Activated CD4-positive, alpha-beta T cell treated with anti-CD3 and anti-CD28 coated beads, Interleukin-2, amount 10 ng/mL, durations not matched to agents 7 days and 5 days (primary cell): ENCODE measurements at regions not wholly inside any gene's neighbourhood (a gene's known extent, or its start where the extent isn't known, plus 50 kb on each side); places are given as distances from the start of the nearest gene placed in this dataset.

Experiments
- CTCF ChIA-PET: fragments of 350-600 bp; sonication (Branson Sonifier 250); formaldehyde crosslinking; loops from one replicate; lab custom pipeline; 2021; ENCODE audit warnings: antibody characterized with exemption; lab: Charles Lee
- POLR2A ChIA-PET: fragments of 350-600 bp; sonication (Branson Sonifier 250); formaldehyde crosslinking; loops from one replicate; lab custom pipeline; 2021; ENCODE audit warnings: antibody characterized with exemption; lab: Charles Lee
- DNase-seq: peaks from one replicate; pipeline ENCODE4 v3.0.0-alpha.2; 2020
- H3K27ac Mint-ChIP-seq: one replicate; pipeline ENCODE4 v1.8.0; 2021; ENCODE audit warnings: mild to moderate bottlenecking, moderate library complexity, mixed read lengths
- H3K27me3 Mint-ChIP-seq: one replicate; pipeline ENCODE4 v1.8.0; 2021; ENCODE audit warnings: mixed read lengths
- H3K36me3 Mint-ChIP-seq: one replicate; pipeline ENCODE4 v1.8.0; 2021; ENCODE audit warnings: low read depth, mixed read lengths
- H3K4me1 Mint-ChIP-seq: one replicate; pipeline ENCODE4 v1.8.0; 2021; ENCODE audit warnings: mixed read lengths
- H3K4me3 Mint-ChIP-seq: one replicate; pipeline ENCODE4 v1.8.0; 2021; ENCODE audit warnings: mild to moderate bottlenecking, moderate library complexity, mixed read lengths
- H3K9me3 Mint-ChIP-seq: one replicate; pipeline ENCODE4 v1.8.0; 2021; ENCODE audit warnings: mixed read lengths

DNA sequence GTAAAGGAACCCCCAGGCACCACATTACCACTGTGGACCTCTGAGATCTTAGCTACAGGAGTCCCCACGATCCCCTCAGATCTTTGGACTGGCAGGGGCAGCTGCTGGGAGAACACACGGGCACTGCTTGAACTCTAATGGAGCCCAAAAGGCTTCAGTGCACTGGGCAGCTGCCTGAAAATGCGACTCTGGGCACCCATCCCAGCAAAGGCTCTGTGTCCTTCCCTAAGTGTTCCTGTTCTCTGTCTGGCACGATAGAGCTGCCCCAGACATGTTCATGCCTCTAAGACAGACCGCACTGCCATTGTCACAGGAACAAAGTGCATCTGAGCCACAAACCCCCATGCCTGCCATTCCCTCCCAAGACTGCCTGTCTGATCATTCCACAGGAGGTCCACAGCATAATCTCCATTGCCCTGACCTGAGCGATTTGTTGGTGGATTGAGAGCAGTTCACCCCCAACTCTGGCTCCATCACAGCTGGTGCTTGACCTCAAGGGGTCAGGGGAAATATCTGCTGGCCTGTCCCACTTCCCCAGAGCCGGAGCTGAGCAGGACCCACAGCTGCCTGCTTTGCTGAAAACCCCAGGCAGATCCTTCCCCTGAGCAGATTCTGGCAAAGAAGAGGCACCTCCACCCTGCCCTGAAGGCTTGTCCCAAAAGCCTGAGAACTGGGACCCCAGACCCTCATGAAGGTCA is 436.0 kb upstream of the INTU start:
- Mint-ChIP-seq H3K27me3 (no peaks in the 10 kb centered on the region), H3K36me3 (no peaks in the 10 kb centered on the region), H3K4me1 (no peaks in the 10 kb centered on the region), H3K4me3 (no peak overlapping the region), H3K9me3 (peaks cover 9% of the 10 kb centered on the region), H3K27ac (no peak overlapping the region)
- POLR2A ChIA-PET = no interaction called here
- no peak for DNase-seq
- CTCF ChIA-PET = no interaction called here

DNA sequence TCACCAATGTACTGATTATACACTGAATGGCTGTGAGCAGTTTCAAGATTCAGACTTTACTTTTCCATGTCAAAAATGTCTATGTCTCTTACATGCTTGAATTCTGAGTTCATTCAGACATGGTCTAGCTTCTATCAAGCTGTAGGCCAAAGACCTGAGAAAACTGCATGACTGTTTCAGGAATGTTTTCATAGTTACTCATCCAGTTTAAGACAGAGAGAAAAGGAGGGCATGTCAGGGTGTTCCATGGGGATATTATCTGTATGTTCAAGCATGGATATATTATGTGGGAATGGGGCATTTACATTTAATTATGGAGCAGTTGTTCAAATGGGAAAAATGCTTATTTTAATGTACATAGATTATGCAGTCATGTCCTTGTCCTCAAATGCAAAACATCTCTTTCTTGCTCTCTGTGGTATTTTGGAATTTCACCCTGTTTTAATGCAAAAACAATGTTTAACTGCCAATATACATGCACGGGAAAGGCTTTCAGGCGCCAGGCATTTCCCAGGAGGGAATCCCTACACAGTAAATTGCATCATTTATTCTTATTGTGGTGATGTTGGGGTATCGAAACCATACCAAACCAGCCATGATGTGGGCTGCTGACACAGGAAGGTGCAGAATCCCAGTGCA is 429.1 kb upstream of the INTU start:
- CTCF ChIA-PET = no interaction called here
- no peak for DNase-seq
- H3K27ac Mint-ChIP-seq = no peak overlapping the region
- H3K27me3 Mint-ChIP-seq = no peaks in the 10 kb centered on the region
- H3K4me3 Mint-ChIP-seq = no peak overlapping the region
- H3K4me1 Mint-ChIP-seq = no peaks in the 10 kb centered on the region
- POLR2A ChIA-PET = no interaction called here
- H3K9me3 Mint-ChIP-seq = peaks cover 3% of the 10 kb centered on the region
- H3K36me3 Mint-ChIP-seq = no peaks in the 10 kb centered on the region

DNA sequence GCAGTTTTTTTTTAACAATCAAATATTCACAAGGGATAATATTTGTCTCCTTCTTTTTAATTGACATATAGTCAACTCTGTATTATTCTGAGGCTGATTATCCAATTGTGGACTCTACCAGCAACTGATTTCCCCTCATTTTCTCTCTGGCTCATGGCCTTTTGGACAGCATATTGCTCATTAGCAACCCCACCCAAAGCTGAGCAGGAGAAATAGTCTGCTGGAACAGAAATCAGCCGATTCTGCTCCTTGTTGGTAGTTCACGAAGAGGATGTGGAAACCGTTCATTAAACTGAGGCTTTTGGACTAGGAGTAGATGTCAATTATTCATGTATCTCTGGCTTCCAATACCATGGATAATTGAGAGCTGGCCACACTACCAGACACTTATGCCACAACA is 428.4 kb upstream of the INTU start:
- Mint-ChIP-seq H3K9me3 (peaks cover 6% of the 10 kb centered on the region), H3K4me1 (no peaks in the 10 kb centered on the region), H3K27ac (no peak overlapping the region), H3K27me3 (no peaks in the 10 kb centered on the region), H3K36me3 (no peaks in the 10 kb centered on the region), H3K4me3 (no peak overlapping the region)
- ChIA-PET POLR2A (no interaction called here), CTCF (no interaction called here)
- no peak for DNase-seq

DNA sequence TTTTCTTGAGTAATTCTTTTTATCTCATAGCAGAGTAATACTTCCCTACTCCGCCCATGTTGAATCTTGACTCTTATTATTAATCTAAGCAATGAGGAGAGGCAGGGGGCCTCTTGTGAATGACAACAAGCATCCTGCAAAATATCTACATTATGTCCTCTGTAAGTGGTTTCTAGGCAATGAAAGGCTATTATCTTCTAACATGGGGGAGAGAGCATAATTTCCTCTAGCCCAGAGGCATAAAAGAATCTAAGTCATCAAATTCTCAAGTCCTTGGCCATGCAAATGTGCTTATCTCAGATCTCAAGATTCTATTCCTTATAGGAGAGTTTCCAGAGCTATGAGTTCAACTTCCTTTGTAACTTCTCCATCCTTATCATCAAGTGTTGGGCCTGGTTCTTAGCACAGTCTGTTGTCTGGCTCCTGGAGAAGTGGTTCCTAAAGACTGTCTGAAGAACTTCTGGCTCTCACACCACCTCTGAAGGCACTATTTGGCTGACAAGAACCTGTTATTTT is 423.1 kb upstream of the INTU start:
- CTCF ChIA-PET = no interaction called here
- DNase-seq = no peak
- H3K4me1 Mint-ChIP-seq = no peaks in the 10 kb centered on the region

DNA sequence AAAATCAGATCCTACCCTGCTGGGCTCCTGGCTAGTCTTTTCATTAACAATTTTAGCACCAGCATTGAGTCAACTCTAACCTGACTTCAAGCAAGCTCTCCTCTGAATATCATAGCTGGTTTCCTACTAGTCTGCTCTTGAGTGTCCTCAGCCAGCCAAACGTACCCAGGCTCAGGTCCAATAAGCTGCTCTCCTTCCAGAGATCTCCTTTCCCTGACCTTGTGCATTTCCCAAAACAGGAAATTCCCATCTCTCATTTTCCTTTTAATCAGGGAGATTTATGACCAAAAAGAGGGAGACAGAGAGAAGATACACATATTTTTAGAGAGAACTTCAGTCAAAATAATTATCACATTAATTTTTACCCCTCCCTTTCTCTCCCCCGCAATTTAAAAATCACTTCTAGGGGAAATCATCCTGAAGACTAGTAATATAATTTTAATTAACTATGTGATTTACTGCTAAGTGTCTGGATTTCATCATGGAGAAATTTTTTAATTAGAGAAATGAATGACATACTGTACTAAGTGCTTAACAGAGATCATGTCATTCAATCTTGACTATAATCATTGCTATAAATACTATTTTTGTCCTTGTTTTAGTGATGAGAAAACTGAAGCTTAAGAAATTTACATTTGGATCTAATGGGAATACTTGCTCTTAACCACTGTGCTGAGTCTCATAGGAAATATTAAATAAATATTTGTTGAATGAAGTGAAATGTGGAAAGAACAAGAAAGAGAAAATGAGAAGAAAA is 421.7 kb upstream of the INTU start:
- Mint-ChIP-seq H3K4me1 (no peaks in the 10 kb centered on the region), H3K36me3 (no peaks in the 10 kb centered on the region), H3K4me3 (no peak overlapping the region), H3K9me3 (peaks cover 7% of the 10 kb centered on the region), H3K27me3 (no peaks in the 10 kb centered on the region), H3K27ac (no peak overlapping the region)
- CTCF ChIA-PET = interaction anchor here (0.6 kb wide), 1 partner anchor 27 kb away, joined by 3 read pairs; no protein-coding TSS in a partner anchor
- POLR2A ChIA-PET = no interaction called here
- no peak for DNase-seq

More for the DNA sequence above, 423.1 kb upstream of the INTU start:
- H3K27ac Mint-ChIP-seq = no peak overlapping the region
- H3K4me3 Mint-ChIP-seq = no peak overlapping the region
- H3K36me3 Mint-ChIP-seq = no peaks in the 10 kb centered on the region
- POLR2A ChIA-PET = no interaction called here
- H3K9me3 Mint-ChIP-seq = peaks cover 7% of the 10 kb centered on the region
- H3K27me3 Mint-ChIP-seq = no peaks in the 10 kb centered on the region

DNA sequence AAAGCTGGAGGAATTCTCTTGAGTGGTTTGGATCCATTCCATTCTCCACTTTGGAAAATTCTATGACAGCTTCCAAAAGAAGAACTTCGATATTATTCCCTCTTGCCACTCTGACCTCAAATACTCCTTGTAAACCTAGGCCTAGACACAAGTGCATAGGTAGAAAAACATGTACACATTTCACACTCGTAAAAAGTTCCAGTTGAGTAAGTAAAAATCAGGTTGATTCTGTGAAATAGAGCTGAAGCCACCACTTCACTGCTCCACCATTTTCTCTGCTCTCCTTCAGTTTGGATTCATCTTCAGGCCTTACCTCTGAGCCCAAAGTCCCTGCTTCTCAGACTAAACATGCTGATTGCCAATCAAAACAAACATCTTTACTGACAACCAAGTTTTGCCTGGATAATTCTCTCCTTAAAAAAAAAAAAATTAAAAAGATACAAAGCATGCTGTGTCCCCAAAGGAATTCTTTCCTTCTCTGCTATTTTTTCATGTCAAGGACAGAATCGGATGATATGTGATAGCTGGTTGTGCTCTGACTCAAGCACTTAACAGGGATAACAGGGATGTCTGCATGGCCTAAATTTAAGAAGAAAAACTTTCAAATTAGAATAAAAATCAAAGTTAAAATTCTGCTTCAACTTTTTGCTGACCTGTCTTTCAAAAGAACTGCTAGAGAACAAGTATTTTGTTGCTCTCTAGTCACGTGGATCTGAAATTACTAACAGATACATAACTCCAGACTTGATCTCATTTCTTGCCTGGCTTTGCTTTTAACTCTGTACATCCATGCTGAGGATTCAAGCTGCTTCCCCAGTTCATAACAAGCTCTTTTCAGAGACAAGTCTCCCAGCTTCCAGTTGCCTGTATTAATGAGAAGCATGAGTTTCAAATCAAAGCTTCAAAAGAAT is 420.9 kb upstream of the INTU start:
- Mint-ChIP-seq H3K27me3 (no peaks in the 10 kb centered on the region), H3K27ac (no peak overlapping the region), H3K4me1 (no peaks in the 10 kb centered on the region), H3K9me3 (peaks cover 10% of the 10 kb centered on the region), H3K4me3 (no peak overlapping the region), H3K36me3 (no peaks in the 10 kb centered on the region)
- POLR2A ChIA-PET = no interaction called here
- DNase-seq = no peak
- CTCF ChIA-PET = interaction anchor here (0.6 to 0.7 kb wide), 3 partner anchors 24 to 1069 kb away, joined by 3 to 4 read pairs (median 3); no protein-coding TSS in a partner anchor

DNA sequence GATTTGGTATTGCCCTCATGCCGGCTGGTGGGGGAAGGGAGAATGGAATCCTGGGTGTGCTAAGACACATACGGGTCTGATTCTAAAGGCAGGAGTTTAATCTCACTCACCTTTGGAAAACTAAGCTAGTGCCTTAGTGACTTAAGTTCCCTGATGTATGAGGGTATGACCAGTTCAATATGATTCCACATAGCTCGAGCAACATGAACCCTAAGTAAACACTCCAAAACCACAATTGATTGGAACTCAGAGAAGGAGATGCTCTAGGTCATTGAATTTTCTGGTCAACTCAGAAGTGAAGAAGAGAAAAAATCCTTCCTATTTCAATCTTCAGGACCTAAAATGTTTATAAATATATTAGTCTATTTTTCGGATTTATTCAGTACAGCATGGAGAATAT is 420.1 kb upstream of the INTU start:
- Mint-ChIP-seq H3K4me1 (no peaks in the 10 kb centered on the region), H3K36me3 (no peaks in the 10 kb centered on the region), H3K27ac (no peak overlapping the region), H3K4me3 (no peak overlapping the region), H3K27me3 (no peaks in the 10 kb centered on the region), H3K9me3 (peaks cover 10% of the 10 kb centered on the region)
- no peak for DNase-seq
- ChIA-PET CTCF (interaction anchor here (1.1 kb wide), 1 partner anchor 11 kb away, joined by 3 read pairs; no protein-coding TSS in a partner anchor), POLR2A (no interaction called here)

DNA sequence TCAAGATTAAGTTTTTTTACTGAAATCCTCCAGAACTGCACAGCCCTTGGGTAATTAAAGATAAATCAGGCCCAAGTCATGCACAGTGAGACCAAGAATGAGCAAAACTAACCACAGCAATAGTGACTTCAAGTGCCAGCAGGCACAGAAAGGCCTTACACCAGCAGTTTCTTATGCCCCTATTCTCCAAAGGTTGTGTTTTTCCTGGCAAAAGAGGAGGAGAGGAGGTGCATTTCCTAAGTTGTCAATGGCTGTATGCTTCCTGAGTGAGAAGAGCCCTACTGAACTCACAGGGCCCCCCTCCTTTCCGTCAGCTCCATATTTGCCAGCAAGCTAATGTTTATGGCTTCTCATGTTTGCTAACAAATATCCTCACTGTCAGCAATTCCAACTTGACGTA is 418.7 kb upstream of the INTU start:
- H3K9me3 Mint-ChIP-seq = peaks cover 10% of the 10 kb centered on the region
- CTCF ChIA-PET = interaction anchor here (1.1 kb wide), 1 partner anchor 10 kb away, joined by 3 read pairs; no protein-coding TSS in a partner anchor
- POLR2A ChIA-PET = no interaction called here
- H3K36me3 Mint-ChIP-seq = no peaks in the 10 kb centered on the region
- no peak for DNase-seq
- no peaks in the 10 kb centered on the region for H3K27me3 Mint-ChIP-seq
- H3K27ac Mint-ChIP-seq = no peak overlapping the region
- H3K4me3 Mint-ChIP-seq = no peak overlapping the region
- H3K4me1 Mint-ChIP-seq = no peaks in the 10 kb centered on the region

DNA sequence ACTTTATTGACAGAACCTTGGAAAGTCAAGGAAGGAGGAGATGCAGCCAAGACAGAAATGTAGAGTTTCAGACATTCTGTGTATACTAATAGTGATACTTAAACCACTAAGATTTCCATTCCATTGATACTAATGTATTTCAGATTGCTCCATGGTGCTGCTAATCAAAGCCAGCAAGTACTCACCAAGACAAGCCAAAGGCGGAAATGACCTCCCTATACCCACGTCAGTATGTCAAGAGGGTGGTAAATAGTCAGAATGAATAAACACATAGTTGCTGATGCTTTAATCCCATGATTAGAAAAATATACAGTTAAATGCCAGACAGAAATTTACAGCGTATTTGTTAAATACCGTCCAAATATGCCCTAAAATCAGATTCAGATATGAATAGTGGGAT is 417.8 kb upstream of the INTU start:
- Mint-ChIP-seq H3K9me3 (peaks cover 6% of the 10 kb centered on the region), H3K36me3 (no peaks in the 10 kb centered on the region), H3K27ac (no peak overlapping the region), H3K4me1 (no peaks in the 10 kb centered on the region), H3K27me3 (no peaks in the 10 kb centered on the region), H3K4me3 (no peak overlapping the region)
- no peak for DNase-seq
- ChIA-PET CTCF (no interaction called here), POLR2A (no interaction called here)

DNA sequence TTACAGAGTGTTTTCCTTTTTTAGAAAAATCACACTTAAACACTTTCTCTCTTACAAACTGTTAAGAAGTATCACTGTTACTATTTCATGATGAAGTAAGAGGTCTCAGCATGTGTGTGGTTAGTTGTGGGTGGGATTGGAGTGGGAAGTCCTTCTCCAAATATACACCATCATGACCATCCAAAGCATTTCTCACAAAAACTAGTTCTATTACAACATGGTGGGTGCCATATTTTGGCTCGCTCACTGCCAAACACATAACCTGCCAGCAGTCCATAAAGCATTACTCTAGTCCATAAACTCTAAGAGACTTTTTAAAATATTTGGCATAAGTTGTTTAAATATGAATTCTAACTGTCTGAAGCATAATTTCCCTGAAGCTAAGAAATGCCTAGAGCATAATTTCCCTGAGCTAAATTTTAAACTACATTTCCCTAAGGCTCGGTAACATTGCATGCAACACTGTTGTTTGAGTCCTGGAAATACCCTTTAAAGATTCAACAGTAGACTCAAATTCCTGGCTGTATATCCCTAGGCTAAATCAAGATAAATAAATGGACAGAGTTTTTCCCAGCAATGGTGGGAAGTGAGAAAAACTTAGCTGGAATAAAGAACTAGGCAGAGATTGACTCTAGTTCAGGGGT is 415.0 kb upstream of the INTU start:
- POLR2A ChIA-PET = no interaction called here
- Mint-ChIP-seq H3K9me3 (peaks cover 8% of the 10 kb centered on the region), H3K27me3 (no peaks in the 10 kb centered on the region), H3K4me1 (no peaks in the 10 kb centered on the region), H3K27ac (no peak overlapping the region), H3K36me3 (no peaks in the 10 kb centered on the region), H3K4me3 (no peak overlapping the region)
- DNase-seq = no peak
- CTCF ChIA-PET = no interaction called here

DNA sequence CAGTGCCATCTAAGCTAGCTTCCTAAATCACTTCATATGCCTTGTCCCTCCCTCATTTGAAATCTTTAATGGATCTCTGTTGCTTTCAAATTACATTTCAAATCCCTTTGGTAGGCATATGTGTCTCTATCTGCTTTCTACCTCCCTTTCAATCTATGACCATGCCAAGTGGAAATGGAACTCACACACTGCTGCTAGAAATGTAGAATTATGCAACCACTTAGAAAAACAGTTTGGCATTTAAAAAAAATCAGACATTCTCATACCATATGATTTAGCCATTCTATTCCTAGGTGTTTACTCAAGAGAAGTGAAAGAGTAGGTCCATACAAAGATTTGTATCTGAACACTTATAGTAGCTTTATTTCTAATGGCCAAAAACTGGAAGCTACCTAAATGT is 413.5 kb upstream of the INTU start:
- H3K36me3 Mint-ChIP-seq = no peaks in the 10 kb centered on the region
- ChIA-PET POLR2A (no interaction called here), CTCF (no interaction called here)
- H3K9me3 Mint-ChIP-seq = peaks cover 8% of the 10 kb centered on the region
- no peak overlapping the region for H3K4me3 Mint-ChIP-seq
- DNase-seq = no peak
- H3K27me3 Mint-ChIP-seq = no peaks in the 10 kb centered on the region
- H3K4me1 Mint-ChIP-seq = no peaks in the 10 kb centered on the region
- no peak overlapping the region for H3K27ac Mint-ChIP-seq

DNA sequence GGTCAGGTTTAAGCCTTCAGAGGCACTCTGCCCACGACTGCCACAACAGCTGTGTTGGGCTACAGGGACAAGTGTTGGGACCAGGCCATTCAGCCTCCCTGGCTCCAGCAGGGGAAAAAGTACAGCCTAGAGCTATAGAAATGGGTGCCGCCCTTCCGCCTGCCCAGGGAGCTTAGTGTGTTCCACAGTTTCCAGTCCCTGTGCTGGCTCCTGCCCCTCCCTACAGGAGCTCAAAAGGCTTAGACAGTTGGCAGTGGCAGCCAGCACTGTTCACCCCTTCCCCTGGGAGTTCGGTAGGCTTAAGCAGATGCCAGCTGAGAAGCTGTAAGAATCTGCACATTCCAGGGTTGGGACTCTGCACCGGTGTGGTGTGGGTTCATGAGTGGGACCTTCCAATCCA is 408.2 kb upstream of the INTU start:
- Mint-ChIP-seq H3K4me1 (no peaks in the 10 kb centered on the region), H3K36me3 (no peaks in the 10 kb centered on the region), H3K4me3 (no peak overlapping the region), H3K9me3 (peaks cover 6% of the 10 kb centered on the region), H3K27ac (no peak overlapping the region), H3K27me3 (no peaks in the 10 kb centered on the region)
- no peak for DNase-seq
- CTCF ChIA-PET = interaction anchor here (0.8 kb wide), 1 partner anchor 11 kb away, joined by 3 read pairs; no protein-coding TSS in a partner anchor
- POLR2A ChIA-PET = no interaction called here
